MM.1S (cell line): ENCODE measurements at regions not wholly inside any gene's neighbourhood (a gene's known extent, or its start where the extent isn't known, plus 50 kb on each side); places are given as distances from the start of the nearest gene placed in this dataset.

Experiments
- EZH2 ChIP-seq: fragments of 300-600 bp; sonication (generic); optimal IDR thresholded peaks from 2 replicates; pipeline ENCODE3; 2017; ENCODE audit warnings: low read depth, mild to moderate bottlenecking, antibody characterized with exemption, low read length, mixed read lengths
- EZH2phosphoT487 ChIP-seq: fragments of 300-600 bp; sonication (generic); IDR thresholded peaks from 2 replicates; pipeline ENCODE4 v1.6.1; 2018; ENCODE audit warnings: antibody characterized with exemption, low read length
- TF ChIP-seq, protein P1 (sequence below): fragments of 300-600 bp; sonication (generic); IDR thresholded peaks from 2 replicates; pipeline ENCODE4 v1.5.1; 2016; ENCODE audit warnings: antibody characterized with exemption, low read length, mixed read lengths

DNA sequence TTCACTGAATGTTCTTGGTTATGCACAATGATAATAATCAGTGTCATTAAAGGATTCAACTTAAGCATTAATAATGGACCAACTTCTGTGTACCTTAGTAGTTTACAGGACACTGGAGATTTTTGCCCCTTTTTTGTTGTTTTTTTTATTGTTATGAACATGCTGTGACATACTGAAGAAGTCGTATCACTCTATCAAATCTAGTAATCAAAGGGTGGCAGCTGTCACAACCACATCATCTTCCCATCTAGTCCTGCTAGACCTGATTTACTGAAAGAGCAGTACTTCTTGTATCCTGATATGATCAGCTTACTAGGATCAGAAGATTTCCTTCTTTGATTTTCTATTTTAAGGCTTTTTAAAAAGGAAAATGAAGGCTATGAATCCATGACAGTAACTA lies 504.6 kb upstream of the CELF2 start:
- TF ChIP-seq, protein P1, sequence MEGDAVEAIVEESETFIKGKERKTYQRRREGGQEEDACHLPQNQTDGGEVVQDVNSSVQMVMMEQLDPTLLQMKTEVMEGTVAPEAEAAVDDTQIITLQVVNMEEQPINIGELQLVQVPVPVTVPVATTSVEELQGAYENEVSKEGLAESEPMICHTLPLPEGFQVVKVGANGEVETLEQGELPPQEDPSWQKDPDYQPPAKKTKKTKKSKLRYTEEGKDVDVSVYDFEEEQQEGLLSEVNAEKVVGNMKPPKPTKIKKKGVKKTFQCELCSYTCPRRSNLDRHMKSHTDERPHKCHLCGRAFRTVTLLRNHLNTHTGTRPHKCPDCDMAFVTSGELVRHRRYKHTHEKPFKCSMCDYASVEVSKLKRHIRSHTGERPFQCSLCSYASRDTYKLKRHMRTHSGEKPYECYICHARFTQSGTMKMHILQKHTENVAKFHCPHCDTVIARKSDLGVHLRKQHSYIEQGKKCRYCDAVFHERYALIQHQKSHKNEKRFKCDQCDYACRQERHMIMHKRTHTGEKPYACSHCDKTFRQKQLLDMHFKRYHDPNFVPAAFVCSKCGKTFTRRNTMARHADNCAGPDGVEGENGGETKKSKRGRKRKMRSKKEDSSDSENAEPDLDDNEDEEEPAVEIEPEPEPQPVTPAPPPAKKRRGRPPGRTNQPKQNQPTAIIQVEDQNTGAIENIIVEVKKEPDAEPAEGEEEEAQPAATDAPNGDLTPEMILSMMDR = no peak
- TF ChIP-seq EZH2phosphoT487 = no peak
- no peak for TF ChIP-seq EZH2
